SU-DHL-6 (cell line): ENCODE measurements at regions not wholly inside any gene's neighbourhood (a gene's known extent, or its start where the extent isn't known, plus 50 kb on each side); places are given as distances from the start of the nearest gene placed in this dataset.

Experiments used
- H2AFZ ChIP-seq: fragments of 200-600 bp; sonication (generic); 2 replicates; pipeline ENCODE4 v1.6.1; 2014; ENCODE audit warnings: low read depth, mild to moderate bottlenecking, moderate library complexity, mixed read lengths, antibody characterized with exemption, low read length; ENCODE audit not compliant: severe bottlenecking
- H3F3A ChIP-seq: fragments of 200-600 bp; shearing (Covaris generic); 2 replicates; pipeline ENCODE4 v1.6.0; 2016; ENCODE audit warnings: antibody characterized with exemption, mild to moderate bottlenecking; ENCODE audit not compliant: insufficient read depth
- H3K27ac ChIP-seq: fragments of 200-600 bp; sonication (generic); 2 replicates; pipeline ENCODE4 v1.5.1; 2016; ENCODE audit warnings: low read depth, mild to moderate bottlenecking, low read length, moderate library complexity, mixed read lengths
- H3K27me3 ChIP-seq: fragments of 200-600 bp; sonication (generic), shearing (Covaris generic); 2 replicates; pipeline ENCODE4 v1.6.0; 2014; ENCODE audit warnings: mild to moderate bottlenecking, low read length
- H3K36me3 ChIP-seq: fragments of 200-600 bp; sonication (generic); 2 replicates; pipeline ENCODE4 v1.6.1; 2014; ENCODE audit warnings: mild to moderate bottlenecking, low read length, mixed read lengths
- H3K4me2 ChIP-seq: fragments of 300-600, 200-600 bp; shearing (Covaris generic), sonication (generic); 2 replicates; pipeline ENCODE4 v1.6.0; 2014; ENCODE audit warnings: low read length, low read depth, mild to moderate bottlenecking; ENCODE audit not compliant: poor library complexity, severe bottlenecking
- H3K4me3 ChIP-seq: fragments of 200-600 bp; sonication (generic); 2 replicates; pipeline ENCODE4 v1.5.1; 2014; ENCODE audit warnings: antibody characterized with exemption, low read length, mild to moderate bottlenecking, mixed read lengths; ENCODE audit not compliant: insufficient read depth, poor library complexity, severe bottlenecking
- H3K79me2 ChIP-seq: fragments of 200-600 bp; sonication (generic); 2 replicates; pipeline ENCODE4 v1.6.1; 2014; ENCODE audit warnings: mild to moderate bottlenecking, low read length, moderate library complexity; ENCODE audit not compliant: insufficient read depth
- H3K9ac ChIP-seq: fragments of 200-600 bp; sonication (generic); 2 replicates; pipeline ENCODE4 v1.7.0; 2014; ENCODE audit warnings: mild to moderate bottlenecking, low read length
- H3K9me2 ChIP-seq: fragments of 200-600 bp; sonication (generic); replicated peaks from 2 replicates; pipeline ENCODE4 v1.6.1; 2014; ENCODE audit warnings: low read length; ENCODE audit not compliant: insufficient read depth
- H3K9me3 ChIP-seq: fragments of 200-600 bp; sonication (generic); 2 replicates; pipeline ENCODE4 v1.6.1; 2014; ENCODE audit warnings: low read length, mixed read lengths; ENCODE audit not compliant: insufficient read depth
- H4K20me1 ChIP-seq: fragments of 200-600 bp; sonication (generic); 2 replicates; pipeline ENCODE4 v1.6.1; 2014; ENCODE audit warnings: low read depth, mild to moderate bottlenecking, antibody characterized with exemption, low read length, moderate library complexity, mixed read lengths
- EZH2phosphoT487 ChIP-seq: fragments of 200-600 bp; sonication (generic), shearing (Covaris generic); conservative IDR thresholded peaks from 2 replicates; pipeline ENCODE4 v1.6.1; 2018; ENCODE audit warnings: mild to moderate bottlenecking, antibody characterized with exemption, low read length, moderate library complexity, mixed read lengths
- TF ChIP-seq, protein P1 (sequence below): fragments of 200-600 bp; sonication (generic); IDR thresholded peaks from one replicate; pipeline ENCODE4 v1.5.1; 2017; ENCODE audit warnings: antibody characterized with exemption, mild to moderate bottlenecking, low read length, moderate library complexity; ENCODE audit not compliant: insufficient read depth, poor library complexity, severe bottlenecking

DNA sequence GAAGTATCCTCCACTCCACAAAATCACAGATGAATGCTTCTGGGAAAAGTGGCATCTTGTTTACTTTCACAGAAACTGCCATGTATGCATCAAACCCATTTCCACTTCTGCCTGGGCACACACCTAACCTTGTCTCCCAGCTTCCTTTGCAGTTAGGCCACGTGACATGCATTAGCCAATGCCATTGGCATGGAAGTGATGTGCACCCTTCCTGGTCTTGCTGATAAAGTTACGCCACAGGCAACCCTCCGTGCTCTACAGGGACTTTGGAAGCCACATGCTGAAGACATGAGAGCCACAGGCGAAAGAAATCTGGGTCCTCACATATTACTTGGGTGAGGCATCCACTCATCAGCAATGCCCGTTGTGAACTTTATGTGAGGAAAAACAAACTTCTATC is 123.3 kb downstream of the USP46 start:
- Histone ChIP-seq H3K9me2 (no peaks in the 10 kb centered on the region), H3F3A (no peaks in the 10 kb centered on the region), H2AFZ (no peak overlapping the region), H3K4me3 (no peak overlapping the region), H3K27ac (no peak overlapping the region), H4K20me1 (no peaks in the 10 kb centered on the region), H3K4me2 (no peak overlapping the region), H3K36me3 (no peaks in the 10 kb centered on the region), H3K9ac (no peak overlapping the region), H3K9me3 (peaks cover 4% of the 10 kb centered on the region; the same call in 1 of the 2 replicates), H3K27me3 (no peaks in the 10 kb centered on the region), H3K79me2 (no peaks in the 10 kb centered on the region)
- TF ChIP-seq, protein P1, sequence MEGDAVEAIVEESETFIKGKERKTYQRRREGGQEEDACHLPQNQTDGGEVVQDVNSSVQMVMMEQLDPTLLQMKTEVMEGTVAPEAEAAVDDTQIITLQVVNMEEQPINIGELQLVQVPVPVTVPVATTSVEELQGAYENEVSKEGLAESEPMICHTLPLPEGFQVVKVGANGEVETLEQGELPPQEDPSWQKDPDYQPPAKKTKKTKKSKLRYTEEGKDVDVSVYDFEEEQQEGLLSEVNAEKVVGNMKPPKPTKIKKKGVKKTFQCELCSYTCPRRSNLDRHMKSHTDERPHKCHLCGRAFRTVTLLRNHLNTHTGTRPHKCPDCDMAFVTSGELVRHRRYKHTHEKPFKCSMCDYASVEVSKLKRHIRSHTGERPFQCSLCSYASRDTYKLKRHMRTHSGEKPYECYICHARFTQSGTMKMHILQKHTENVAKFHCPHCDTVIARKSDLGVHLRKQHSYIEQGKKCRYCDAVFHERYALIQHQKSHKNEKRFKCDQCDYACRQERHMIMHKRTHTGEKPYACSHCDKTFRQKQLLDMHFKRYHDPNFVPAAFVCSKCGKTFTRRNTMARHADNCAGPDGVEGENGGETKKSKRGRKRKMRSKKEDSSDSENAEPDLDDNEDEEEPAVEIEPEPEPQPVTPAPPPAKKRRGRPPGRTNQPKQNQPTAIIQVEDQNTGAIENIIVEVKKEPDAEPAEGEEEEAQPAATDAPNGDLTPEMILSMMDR = no peak
- no peak for TF ChIP-seq EZH2phosphoT487
